Endothelial cell of umbilical vein (primary cell): ENCODE measurements at regions not wholly inside any gene's neighbourhood (a gene's known extent, or its start where the extent isn't known, plus 50 kb on each side); places are given as distances from the start of the nearest gene placed in this dataset.

Source experiments
- BruUV-seq: library from RNA; stranded (reverse); fragments of 400-500 nt; replicated peaks from 2 replicates; lab custom pipeline; 2021; lab: Mats Ljungman, UMichigan
- CTCF ChIA-PET: fragments of 300-600, 350-600 bp; sonication (Branson Sonifier 250); formaldehyde crosslinking; loops from one replicate; lab custom pipeline; 2021; ENCODE audit warnings: antibody characterized with exemption, inconsistent platforms; lab: Charles Lee
- POLR2A ChIA-PET: fragments of 300-600, 350-600 bp; sonication (Branson Sonifier 250); formaldehyde crosslinking; loops from one replicate; lab custom pipeline; 2021; ENCODE audit warnings: antibody characterized with exemption, inconsistent platforms; lab: Charles Lee
- DNase-seq: peaks from one replicate; pipeline ENCODE4 v3.0.0-alpha.2; 2011; ENCODE audit warnings: low read depth, low spot score
- FAIRE-seq: peaks from 2 replicates; lab custom pipeline; 2011; peaks lifted over from hg19 to GRCh38; lab: Jason Lieb, UNC
- H2AFZ ChIP-seq: 2 replicates; pipeline ENCODE4 v1.6.0; 2012; ENCODE audit warnings: low read depth, low read length, control low read depth, inconsistent platforms
- H3K27ac ChIP-seq: 2 replicates; pipeline ENCODE4 v1.5.1; 2011; ENCODE audit warnings: low read depth, mild to moderate bottlenecking, control low read depth, low read length, moderate library complexity; ENCODE audit not compliant: insufficient read depth
- H3K27me3 ChIP-seq, 2 experiments: 2 replicates each; pipeline versions ENCODE4 v1.6.0 to v1.6.1; 2011; ENCODE audit warnings: low read length in 2 of 2, mixed read lengths in 1 of 2; ENCODE audit not compliant: control insufficient read depth in 2 of 2, insufficient read depth in 2 of 2
- H3K36me3 ChIP-seq, 2 experiments: 2 replicates in 1 of 2; 3 replicates in 1 of 2; pipeline ENCODE4 v1.5.1; 2011; ENCODE audit warnings: low read length in 2 of 2, mild to moderate bottlenecking in 1 of 2, moderate library complexity in 1 of 2; ENCODE audit not compliant: control insufficient read depth in 2 of 2, insufficient read depth in 2 of 2; ENCODE audit errors: extremely low read depth in 1 of 2
- H3K4me1 ChIP-seq: 3 replicates; pipeline ENCODE4 v1.5.1; 2011; ENCODE audit warnings: mild to moderate bottlenecking, low read length; ENCODE audit not compliant: control insufficient read depth, insufficient read depth; ENCODE audit errors: extremely low read depth
- H3K4me2 ChIP-seq: 2 replicates; pipeline ENCODE4 v1.6.1; 2011; ENCODE audit warnings: low read length, control low read depth, mixed read lengths; ENCODE audit not compliant: insufficient read depth
- H3K4me3 ChIP-seq, 3 experiments: fragments of 200-600 bp in 1 of 3; sonication (generic), shearing (Covaris generic) in 1 of 3; replicated peaks in 1 of 3; 2 replicates each; pipeline ENCODE4 v1.5.1; 2011 to 2016; ENCODE audit warnings: control low read depth in 3 of 3, low read length in 3 of 3, mild to moderate bottlenecking in 2 of 3, inconsistent platforms in 1 of 3, low read depth in 1 of 3, moderate library complexity in 1 of 3; ENCODE audit not compliant: insufficient read depth in 1 of 3
- H3K79me2 ChIP-seq: 2 replicates; pipeline ENCODE4 v1.6.0; 2012; ENCODE audit warnings: low read length, inconsistent platforms; ENCODE audit not compliant: control insufficient read depth, insufficient read depth
- H3K9ac ChIP-seq: replicated peaks from 2 replicates; pipeline ENCODE3; 2011; ENCODE audit warnings: low read length, control low read depth; ENCODE audit not compliant: insufficient read depth; ENCODE audit errors: extremely low read depth
- H3K9me1 ChIP-seq: replicated peaks from 3 replicates; pipeline ENCODE4 v1.6.0; 2011; ENCODE audit warnings: mild to moderate bottlenecking, low read length; ENCODE audit not compliant: control insufficient read depth, insufficient read depth; ENCODE audit errors: extremely low read depth
- H3K9me3 ChIP-seq: replicated peaks from 2 replicates; pipeline ENCODE4 v1.5.1; 2012; ENCODE audit warnings: low read length, inconsistent platforms; ENCODE audit not compliant: control insufficient read depth, insufficient read depth
- H4K20me1 ChIP-seq: replicated peaks from 2 replicates; pipeline ENCODE3; 2011; ENCODE audit warnings: mild to moderate bottlenecking, low read length; ENCODE audit not compliant: control insufficient read depth, insufficient read depth; ENCODE audit errors: extremely low read depth
- EZH2 ChIP-seq: IDR thresholded peaks from 2 replicates; pipeline ENCODE4 v1.6.1; 2012; ENCODE audit warnings: borderline replicate concordance, low read depth, mild to moderate bottlenecking, moderate library complexity, low read length, inconsistent platforms; ENCODE audit not compliant: severe bottlenecking
- FOS ChIP-seq: IDR thresholded peaks from 2 replicates; pipeline ENCODE4 v1.6.1; 2011; ENCODE audit warnings: mild to moderate bottlenecking, low read length, moderate library complexity, borderline replicate concordance; ENCODE audit not compliant: insufficient read depth
- GATA2 ChIP-seq: IDR thresholded peaks from 2 replicates; pipeline ENCODE4 v1.7.0; 2011; ENCODE audit warnings: low read depth, mild to moderate bottlenecking, moderate library complexity, mixed read lengths, low read length; ENCODE audit not compliant: insufficient read length, insufficient read depth
- JUN ChIP-seq: IDR thresholded peaks from 2 replicates; pipeline ENCODE4 v1.6.1; 2011; ENCODE audit warnings: borderline replicate concordance, low read depth; ENCODE audit not compliant: insufficient read length, insufficient read depth
- MYC ChIP-seq: IDR thresholded peaks from one replicate; pipeline ENCODE4 v1.6.1; 2011; ENCODE audit warnings: mild to moderate bottlenecking, low read depth, low read length
- POLR2A ChIP-seq: IDR thresholded peaks from 2 replicates; pipeline ENCODE4 v1.6.1; 2012; ENCODE audit warnings: low read depth, mild to moderate bottlenecking, control low read depth, low read length
- POLR2AphosphoS5 ChIP-seq: IDR thresholded peaks from 2 replicates; pipeline ENCODE4 v1.6.1; 2012; ENCODE audit warnings: low read depth, mild to moderate bottlenecking, control low read depth, low read length, moderate library complexity; ENCODE audit not compliant: insufficient read depth
- dilution Hi-C: fragments of 300-500 bp; cut with MboI; formaldehyde crosslinking; loops from one replicate; pipeline ENCODE4 v1.15.0; 2019; ENCODE audit warnings: low sequenced_read_pairs; ENCODE audit not compliant: extremely low pct_ligation_motif_present
- intact Hi-C: fragments of 100-400 bp; cut with micrococcal nuclease; formaldehyde crosslinking; loops from one replicate; pipeline ENCODE4 v1.10.0; 2022
- TF ChIP-seq, protein P1 (sequence below), 2 donors: IDR thresholded peaks; 1 replicate in 1 of 2; 2 replicates in 1 of 2; pipeline ENCODE4 v1.5.1; 2011; ENCODE audit warnings: low read length in 2 of 2, mild to moderate bottlenecking in 2 of 2, moderate library complexity in 2 of 2, control low read depth in 1 of 2, inconsistent platforms in 1 of 2, low read depth in 1 of 2; ENCODE audit not compliant: insufficient read depth in 1 of 2; ENCODE audit errors: extremely low read depth in 1 of 2
- TF ChIP-seq, protein P2 (sequence below): IDR thresholded peaks from 2 replicates; pipeline ENCODE4 v1.6.1; 2011; ENCODE audit not compliant: insufficient read depth, insufficient read length

DNA sequence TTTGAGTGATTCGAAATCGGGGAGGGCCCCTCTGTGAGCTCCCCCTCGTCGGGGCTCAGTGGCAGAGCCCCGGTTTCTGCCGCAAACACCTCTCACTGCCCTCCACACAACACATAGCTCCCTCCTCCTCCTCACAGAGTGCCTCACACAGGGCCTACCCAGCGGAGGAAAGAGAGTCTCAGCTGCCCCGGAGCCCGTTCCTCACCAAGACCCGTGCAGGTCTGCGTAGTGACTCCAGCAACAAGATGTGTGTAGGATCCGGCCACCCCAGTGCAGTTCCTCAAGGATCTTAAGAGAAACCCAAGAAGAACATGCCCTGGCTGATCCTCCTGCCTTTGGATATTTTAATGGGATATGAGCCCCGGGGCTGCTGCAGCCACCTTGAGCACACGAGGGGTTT is 238.4 kb downstream of the BRD1 start:
- H3K27ac ChIP-seq: no peak overlapping the region
- no peak for FAIRE-seq

More for the DNA sequence above, 238.4 kb downstream of the BRD1 start:
- Histone ChIP-seq H4K20me1 (no peaks in the 10 kb centered on the region), H3K4me2 (no peak overlapping the region), H3K9ac (no peak overlapping the region), H3K9me1 (no peaks in the 10 kb centered on the region), H3K9me3 (no peaks in the 10 kb centered on the region), H3K36me3 (no peaks in the 10 kb centered on the region), H3K27me3 (no peaks in the 10 kb centered on the region), H3K79me2 (no peaks in the 10 kb centered on the region), H2AFZ (no peak overlapping the region), H3K4me1 (no peaks in the 10 kb centered on the region), H3K4me3 (no peak overlapping the region)
- BruUV-seq: no TSS peak
- CTCF ChIA-PET: no interaction called here
- intact Hi-C loops (no loop called here), dilution Hi-C loops (no loop called here)
- no peak for DNase-seq
- TF ChIP-seq FOS (no peak), POLR2AphosphoS5 (no peak), GATA2 (no peak), JUN (no peak), EZH2 (no peak), MYC (no peak), POLR2A (no peak)
- TF ChIP-seq, protein P1, sequence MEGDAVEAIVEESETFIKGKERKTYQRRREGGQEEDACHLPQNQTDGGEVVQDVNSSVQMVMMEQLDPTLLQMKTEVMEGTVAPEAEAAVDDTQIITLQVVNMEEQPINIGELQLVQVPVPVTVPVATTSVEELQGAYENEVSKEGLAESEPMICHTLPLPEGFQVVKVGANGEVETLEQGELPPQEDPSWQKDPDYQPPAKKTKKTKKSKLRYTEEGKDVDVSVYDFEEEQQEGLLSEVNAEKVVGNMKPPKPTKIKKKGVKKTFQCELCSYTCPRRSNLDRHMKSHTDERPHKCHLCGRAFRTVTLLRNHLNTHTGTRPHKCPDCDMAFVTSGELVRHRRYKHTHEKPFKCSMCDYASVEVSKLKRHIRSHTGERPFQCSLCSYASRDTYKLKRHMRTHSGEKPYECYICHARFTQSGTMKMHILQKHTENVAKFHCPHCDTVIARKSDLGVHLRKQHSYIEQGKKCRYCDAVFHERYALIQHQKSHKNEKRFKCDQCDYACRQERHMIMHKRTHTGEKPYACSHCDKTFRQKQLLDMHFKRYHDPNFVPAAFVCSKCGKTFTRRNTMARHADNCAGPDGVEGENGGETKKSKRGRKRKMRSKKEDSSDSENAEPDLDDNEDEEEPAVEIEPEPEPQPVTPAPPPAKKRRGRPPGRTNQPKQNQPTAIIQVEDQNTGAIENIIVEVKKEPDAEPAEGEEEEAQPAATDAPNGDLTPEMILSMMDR (IDR thresholded peaks at IDR 0.05; ENCODE audit: extremely low read depth in 1 of 2, insufficient read depth in 1 of 2, low read depth in 1 of 2, low read length in 2 of 2): no peak
- TF ChIP-seq, protein P2, sequence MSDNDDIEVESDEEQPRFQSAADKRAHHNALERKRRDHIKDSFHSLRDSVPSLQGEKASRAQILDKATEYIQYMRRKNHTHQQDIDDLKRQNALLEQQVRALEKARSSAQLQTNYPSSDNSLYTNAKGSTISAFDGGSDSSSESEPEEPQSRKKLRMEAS: no peak
- POLR2A ChIA-PET: no interaction called here
